ENCODE measurements at regions not wholly inside any gene's neighbourhood (a gene's known extent, or its start where the extent isn't known, plus 50 kb on each side); places are given as distances from the start of the nearest gene placed in this dataset.

- no peak for TF ChIP-seq CTCF (IDR thresholded peaks at IDR 0.05)
- TF ChIP-seq EZH2 (IDR thresholded peaks at IDR 0.05; ENCODE audit: borderline replicate concordance, insufficient read depth, low read depth, low read length, poor library complexity, severe bottlenecking): no peak
These were observed 219.9 kb downstream of the NXNL2 start for GRCh38 chr9:88754886-88755285.

Data from B cell (primary cell).